GM21619 (cell line): ENCODE measurements at regions not wholly inside any gene's neighbourhood (a gene's known extent, or its start where the extent isn't known, plus 50 kb on each side); places are given as distances from the start of the nearest gene placed in this dataset.
"Not testable (repeated sequence)": the region's sequence is repeated elsewhere in the genome, so short reads cannot be mapped to it uniquely, and the experiment has no call there.

Source experiments
- ATAC-seq: cut with Tn5 transposase; IDR thresholded peaks from one replicate; pipeline ENCODE4 v1.9.1; 2021; ENCODE audit not compliant: unreplicated experiment

- no peak for ATAC-seq
Measured at GRCh38 chr16:17759451-17760390, 289.0 kb upstream of the XYLT1 start.

- no peak for ATAC-seq
Measured at GRCh38 chr16:17757808-17758207, 287.0 kb upstream of the XYLT1 start.

- ATAC-seq: no peak
Measured at GRCh38 chr16:17755158-17755557, 284.4 kb upstream of the XYLT1 start.

- no peak for ATAC-seq
Measured at GRCh38 chr16:17753434-17753833, 282.7 kb upstream of the XYLT1 start.

- ATAC-seq: no peak
Measured at GRCh38 chr16:17749706-17750105, 278.9 kb upstream of the XYLT1 start.

GRCh38 chr16:17748044-17748719 lies 277.4 kb upstream of the XYLT1 start:
- ATAC-seq: no peak

GRCh38 chr16:17747081-17747756 lies 276.5 kb upstream of the XYLT1 start:
- ATAC-seq: no peak

GRCh38 chr16:17744921-17745572 lies 274.3 kb upstream of the XYLT1 start:
- ATAC-seq: no peak

- ATAC-seq: no peak
Measured at GRCh38 chr16:17743578-17743977, 272.8 kb upstream of the XYLT1 start.

GRCh38 chr16:17743158-17743557 lies 272.4 kb upstream of the XYLT1 start:
- ATAC-seq: no peak

GRCh38 chr16:17735099-17735498 lies 264.3 kb upstream of the XYLT1 start:
- ATAC-seq: not testable (repeated sequence)

- no peak for ATAC-seq
Measured at GRCh38 chr16:17729820-17730219, 259.1 kb upstream of the XYLT1 start.

GRCh38 chr16:17728196-17728595 lies 257.4 kb upstream of the XYLT1 start:
- ATAC-seq: no peak

- ATAC-seq: no peak
Measured at GRCh38 chr16:17724242-17724898, 253.6 kb upstream of the XYLT1 start.

- ATAC-seq: no peak
Measured at GRCh38 chr16:17723531-17724134, 252.9 kb upstream of the XYLT1 start.

GRCh38 chr16:17718495-17718894 lies 247.7 kb upstream of the XYLT1 start:
- ATAC-seq: no peak

- ATAC-seq: no peak
Measured at GRCh38 chr16:17705847-17706246, 235.1 kb upstream of the XYLT1 start.

- no peak for ATAC-seq
Measured at GRCh38 chr16:17696616-17697015, 225.9 kb upstream of the XYLT1 start.

- ATAC-seq: no peak
Measured at GRCh38 chr16:17692484-17692883, 221.7 kb upstream of the XYLT1 start.

GRCh38 chr16:17691899-17692176 lies 221.1 kb upstream of the XYLT1 start:
- no peak for ATAC-seq
